ENCODE measurements at regions not wholly inside any gene's neighbourhood (a gene's known extent, or its start where the extent isn't known, plus 50 kb on each side); places are given as distances from the start of the nearest gene placed in this dataset.

DNA sequence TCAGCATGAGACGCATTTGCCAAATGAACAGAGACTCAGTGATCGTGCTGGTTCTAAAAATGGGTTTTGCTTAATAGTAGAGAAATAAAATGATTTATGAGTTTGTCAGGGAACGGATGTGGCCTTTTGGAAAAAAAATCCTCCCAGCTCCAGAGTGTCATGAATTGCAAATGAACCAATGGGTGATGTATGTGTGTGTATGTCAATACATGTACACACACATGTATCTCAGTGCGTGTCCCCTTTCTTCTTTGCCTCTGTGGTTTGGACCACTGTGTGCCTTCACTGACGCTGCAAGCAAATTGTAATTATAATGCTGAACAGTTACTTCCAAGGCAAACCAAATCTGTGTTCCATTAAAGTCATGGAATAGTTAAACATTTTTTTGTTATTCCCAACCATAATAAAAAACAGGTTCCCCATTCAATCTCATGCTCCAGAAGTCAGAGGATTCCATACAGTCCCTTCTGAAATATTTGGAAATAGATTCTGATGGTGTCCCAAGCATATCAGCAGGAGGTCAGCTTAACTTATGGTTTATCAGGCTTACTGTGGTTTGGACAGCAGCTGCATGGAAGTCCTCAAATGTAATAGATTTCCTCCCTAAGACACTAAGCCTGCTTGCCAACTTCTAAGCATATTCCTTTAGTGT, 630.5 kb downstream of the ACTL7B start:
- DNase-seq = no peak

DNA sequence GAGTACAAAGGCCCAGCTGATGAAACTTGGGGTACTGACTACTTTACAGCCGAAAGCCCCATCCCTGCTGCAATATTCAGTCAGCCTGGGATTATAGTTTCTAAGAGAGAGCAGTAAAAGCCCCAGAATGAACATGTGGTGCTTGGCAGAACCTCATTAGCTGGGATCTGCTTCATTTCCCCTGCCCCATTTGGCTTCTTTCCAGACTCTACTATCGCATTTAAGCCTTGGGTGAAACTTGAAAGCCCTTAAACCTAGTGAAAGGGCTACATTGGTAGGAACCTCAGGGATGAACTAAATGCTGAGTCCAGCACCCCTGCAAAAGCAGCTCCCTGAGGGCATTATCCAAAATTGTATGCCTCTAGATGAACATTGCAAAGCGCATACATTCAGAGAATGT, 631.1 kb downstream of the ACTL7B start:
- DNase-seq = no peak

GRCh38 chr9:108219664-108220063, 636.1 kb downstream of the ACTL7B start:
- DNase-seq = no peak

GRCh38 chr9:108217431-108218349, 638.1 kb downstream of the ACTL7B start:
- peak; percentile 74 for DNase-seq

- no peak for DNase-seq
Observed at GRCh38 chr9:108213511-108213910, 642.3 kb downstream of the ACTL7B start.

DNA sequence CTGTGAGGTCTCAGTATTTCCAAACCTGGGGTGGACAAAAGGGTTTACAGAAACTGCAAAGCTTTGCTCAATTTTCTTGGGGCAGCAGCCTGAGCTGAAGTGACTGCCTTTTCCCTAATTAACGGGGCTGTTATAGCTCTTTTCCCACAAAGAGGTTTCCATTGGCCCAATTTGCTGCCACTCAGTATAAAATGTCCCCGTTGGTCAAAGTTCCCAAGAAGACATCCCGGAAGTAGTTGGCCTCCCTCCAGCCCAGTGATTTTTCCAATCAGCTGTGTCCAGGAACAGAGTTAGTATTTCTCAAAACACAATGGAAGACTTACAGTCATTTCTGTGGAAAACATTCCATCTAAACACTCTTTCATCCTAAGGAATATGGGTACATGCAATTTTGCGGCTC, 643.6 kb downstream of the ACTL7B start:
- DNase-seq = no peak

DNA sequence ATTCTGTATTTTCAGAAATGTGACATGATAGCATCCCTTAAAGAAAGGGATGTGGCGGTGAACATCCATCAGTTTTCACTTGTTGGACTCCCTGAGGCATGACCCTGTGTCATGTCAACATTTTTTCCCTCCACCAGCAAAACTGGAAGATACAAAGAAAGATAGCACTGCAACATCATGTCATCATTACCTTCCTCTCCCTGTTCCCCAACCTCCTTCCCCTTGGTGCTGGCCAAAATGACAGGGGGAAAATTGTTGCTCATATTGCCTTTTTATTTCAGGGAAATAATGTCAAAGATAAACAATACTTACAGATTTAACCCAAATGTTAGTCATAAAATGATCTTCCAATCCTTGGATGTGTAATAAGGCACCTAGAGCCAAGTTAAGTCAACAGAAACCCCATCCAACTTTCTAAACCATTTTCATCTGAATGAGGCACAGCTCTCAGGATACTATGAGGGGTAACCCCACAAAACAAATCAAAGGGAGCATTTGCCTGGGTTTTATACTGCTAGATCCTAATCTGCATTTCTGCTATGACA, 644.3 kb downstream of the ACTL7B start:
- no peak for DNase-seq

DNA sequence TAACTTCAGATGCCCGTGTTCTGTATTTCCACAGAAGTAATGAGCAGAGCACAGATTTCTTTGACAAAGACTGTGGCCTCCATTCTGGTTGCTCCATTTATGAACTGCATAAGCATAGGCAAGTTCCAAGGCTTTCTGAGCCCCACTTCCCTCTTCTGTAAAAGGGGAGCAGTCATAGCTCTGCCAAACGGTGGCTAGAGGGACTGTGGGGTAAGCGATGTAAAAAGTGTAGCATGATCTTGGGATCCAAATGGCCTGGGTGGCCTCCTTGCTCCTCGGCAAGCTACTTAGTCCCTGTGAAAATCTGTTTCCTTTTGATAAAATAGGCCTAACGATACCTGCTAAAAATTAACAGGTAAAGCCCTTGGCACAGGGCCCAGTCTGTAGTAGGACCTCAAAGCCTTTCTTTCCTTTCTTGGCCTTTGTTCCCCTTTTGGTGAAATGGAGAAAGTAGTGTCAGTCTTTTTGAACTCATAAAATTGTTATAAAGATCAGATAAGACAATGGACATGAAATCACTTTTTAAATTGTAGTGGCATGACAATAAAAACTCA, 646.6 kb downstream of the ACTL7B start:
- no peak for DNase-seq

GRCh38 chr9:108207561-108208165, 648.1 kb downstream of the ACTL7B start:
- DNase-seq = no peak

GRCh38 chr9:108205276-108205675, 650.5 kb downstream of the ACTL7B start:
- DNase-seq = no peak

- no peak for DNase-seq
Observed at GRCh38 chr9:108197899-108198298, 657.9 kb downstream of the ACTL7B start.

GRCh38 chr9:108197008-108197365, 658.8 kb downstream of the ACTL7B start:
- DNase-seq = no peak

- no peak for DNase-seq
Observed at GRCh38 chr9:108196332-108197007, 659.3 kb downstream of the ACTL7B start.

DNA sequence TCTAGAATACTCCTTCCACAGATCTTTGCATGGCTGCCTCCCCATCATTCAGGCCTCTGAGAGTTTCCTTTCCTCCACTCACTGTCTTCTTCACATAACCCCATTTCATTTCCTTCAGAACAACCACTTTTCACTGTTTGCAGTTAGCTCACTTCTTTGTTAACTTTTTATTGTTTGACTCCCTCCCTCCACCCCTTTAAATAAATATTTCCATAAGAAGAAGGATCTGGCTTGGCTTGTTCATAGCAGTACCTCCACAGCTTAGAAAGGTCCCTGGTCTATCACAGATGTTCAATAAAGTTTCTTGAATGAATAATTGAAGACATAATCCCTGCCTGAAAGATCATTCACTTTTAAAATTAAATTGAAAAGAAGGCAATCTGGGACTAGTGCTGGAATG, 661.6 kb downstream of the ACTL7B start:
- DNase-seq = no peak

GRCh38 chr9:108193026-108193710, 662.6 kb downstream of the ACTL7B start:
- no peak for DNase-seq

DNA sequence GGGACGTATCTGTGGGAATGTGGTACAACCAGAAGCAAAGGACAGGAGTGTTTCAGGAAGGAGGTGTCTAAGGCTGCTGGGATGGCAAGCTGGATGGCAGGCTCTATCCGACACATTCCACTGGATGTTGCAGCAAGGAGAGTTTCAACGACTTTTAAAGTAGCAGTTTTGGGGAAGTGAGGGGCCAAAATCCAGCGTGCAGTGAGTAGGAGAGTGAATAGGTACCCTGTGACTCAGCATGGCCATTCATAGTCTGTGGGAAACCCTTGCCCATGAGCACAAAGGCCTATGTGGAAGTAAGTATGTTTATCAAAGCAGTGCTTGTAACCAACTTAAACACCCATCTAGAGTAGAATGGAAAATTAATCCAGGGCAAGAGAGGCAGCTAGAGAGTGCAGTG, 664.7 kb downstream of the ACTL7B start:
- DNase-seq = no peak

- DNase-seq = no peak
Observed at GRCh38 chr9:108188976-108189375, 666.8 kb downstream of the ACTL7B start.

DNA sequence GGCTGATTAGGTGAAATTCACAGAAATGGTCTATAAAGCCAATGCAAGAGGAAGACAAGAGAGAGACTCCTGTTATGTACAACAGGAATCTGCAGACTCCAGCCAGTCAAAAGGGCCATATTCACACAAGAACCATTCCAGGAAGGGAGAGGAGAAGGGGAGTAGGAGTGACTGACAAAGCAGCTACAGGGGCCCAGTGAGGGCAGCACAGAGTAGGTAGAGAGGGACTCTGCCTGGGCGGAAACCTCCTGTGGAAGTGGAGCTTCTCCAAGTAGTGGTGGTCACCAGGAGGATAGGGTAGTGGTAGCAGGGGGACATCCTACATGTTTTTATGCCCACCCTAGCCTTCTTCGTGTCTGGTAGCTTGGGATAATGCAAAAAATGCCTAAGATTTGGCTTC, 667.3 kb downstream of the ACTL7B start:
- DNase-seq = no peak

DNA sequence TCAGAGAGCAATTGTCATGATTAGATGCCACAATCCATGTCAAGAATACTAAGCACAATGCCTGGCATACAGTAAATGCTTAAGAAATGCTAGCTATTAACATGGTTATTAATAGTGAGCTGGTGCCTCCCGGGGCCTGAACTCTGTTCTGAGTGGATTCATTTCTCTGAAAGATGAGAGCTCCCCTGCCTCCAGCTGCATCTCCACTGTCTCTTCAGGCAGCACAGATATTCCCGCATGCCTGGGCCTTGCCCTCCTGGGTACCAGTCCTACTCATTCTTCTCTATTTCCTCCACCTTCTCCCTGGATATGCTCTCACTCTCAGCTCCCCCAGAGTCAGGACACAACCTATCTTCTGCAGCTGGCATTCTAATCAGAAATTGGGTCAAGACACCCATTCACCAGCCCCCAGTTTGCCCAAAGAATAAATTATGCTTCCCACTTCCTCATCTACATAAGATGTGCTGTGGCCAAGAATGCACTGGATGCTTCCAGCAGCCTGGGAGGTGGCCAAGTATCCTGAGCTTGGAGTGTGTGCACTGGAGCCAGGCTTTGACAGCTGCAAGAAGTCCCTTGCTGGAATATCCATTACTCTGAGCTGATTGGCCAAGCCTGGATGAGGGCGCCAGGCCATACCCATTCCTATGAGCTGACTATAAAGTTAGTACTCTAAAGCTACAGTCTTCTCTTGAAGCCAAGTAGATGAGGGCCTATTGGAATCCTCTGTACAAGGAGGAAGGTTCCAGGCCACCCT, 669.0 kb downstream of the ACTL7B start:
- no peak for DNase-seq

- no peak for DNase-seq
Observed at GRCh38 chr9:108185613-108186012, 670.2 kb downstream of the ACTL7B start.

DNA sequence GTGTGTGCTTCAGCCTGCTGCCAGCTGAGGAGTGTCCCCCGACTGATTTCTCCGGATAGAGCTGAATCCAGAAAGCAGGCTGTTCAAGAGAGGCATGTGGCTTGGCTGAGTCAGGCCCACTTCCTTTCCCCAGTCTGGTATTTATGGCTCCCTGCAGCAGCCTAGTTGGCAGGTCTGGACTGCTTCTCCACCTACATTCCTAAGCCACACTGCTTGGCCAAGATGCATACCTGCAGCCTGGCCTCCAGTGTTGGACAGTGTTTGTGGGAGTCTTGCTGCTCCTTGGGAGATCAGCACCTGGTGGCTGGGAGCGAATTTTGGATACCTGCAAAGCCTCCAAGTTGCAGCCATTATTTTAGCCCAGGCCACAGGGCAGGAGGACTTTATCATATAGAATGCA, 670.8 kb downstream of the ACTL7B start:
- DNase-seq = no peak

All from left kidney (tissue), 1 donor.